NB4 (cell line): ENCODE measurements at regions not wholly inside any gene's neighbourhood (a gene's known extent, or its start where the extent isn't known, plus 50 kb on each side); places are given as distances from the start of the nearest gene placed in this dataset.

Experiments
- CTCF ChIP-seq: IDR thresholded peaks from one replicate; pipeline ENCODE4 v1.5.1; 2012; ENCODE audit warnings: low read depth, low read length
- MAX ChIP-seq: IDR thresholded peaks from 2 replicates; pipeline ENCODE4 v1.6.1; 2011; ENCODE audit warnings: low read depth, low read length
- MYC ChIP-seq: IDR thresholded peaks from 2 replicates; pipeline ENCODE4 v1.6.1; 2011; ENCODE audit warnings: low read depth, low read length
- POLR2A ChIP-seq: IDR thresholded peaks from 2 replicates; pipeline ENCODE4 v1.6.1; 2011; ENCODE audit warnings: mild to moderate bottlenecking; ENCODE audit not compliant: insufficient read length; ENCODE audit errors: extremely low read depth

- TF ChIP-seq POLR2A, result no peak
- TF ChIP-seq CTCF, result no peak
- TF ChIP-seq MAX, result no peak
- TF ChIP-seq MYC, result no peak
Measured at GRCh38 chr15:29637555-29637954, 184.7 kb downstream of the TJP1 start.
